K562 (cell line): ENCODE measurements at regions not wholly inside any gene's neighbourhood (a gene's known extent, or its start where the extent isn't known, plus 50 kb on each side); places are given as distances from the start of the nearest gene placed in this dataset.

ENCODE experiments used
- ATAC-seq: fragments of 200-7000 bp; cut with Tn5 transposase; 3 replicates; pipeline ENCODE4 v1.9.1; 2020; ENCODE audit warnings: moderate library complexity
- BruUV-seq: library from RNA; stranded (reverse); fragments of 400-500 nt; replicated peaks from 2 replicates; lab custom pipeline; 2021; lab: Mats Ljungman, UMichigan
- CTCF ChIA-PET: fragments of 300-600 bp; formaldehyde crosslinking; extraction: SDS; loops from one replicate; lab custom pipeline; 2021; ENCODE audit warnings: low intra/inter-chr PET ratio; lab: Yijun Ruan, JAX
- POLR2A ChIA-PET: fragments of 300-600, 350-650 bp; sonication (Branson Sonifier 250); formaldehyde crosslinking; extraction: SDS; loops from one replicate; lab custom pipeline; 2021; ENCODE audit warnings: antibody characterized with exemption, inconsistent platforms; lab: Yijun Ruan, JAX
- DNase-seq, 4 experiments: peaks; one replicate each; pipeline versions ENCODE4 v3.0.0 to v3.0.0-alpha.2; 2011 to 2018; ENCODE audit warnings: low spot score in 3 of 4, mixed read lengths in 3 of 4; ENCODE audit errors: extremely low read depth in 1 of 4
- FAIRE-seq: peaks from 2 replicates; lab custom pipeline; 2011; peaks lifted over from hg19 to GRCh38; lab: Jason Lieb, UNC
- H2AFZ ChIP-seq: 2 replicates; pipeline ENCODE4 v1.6.0; 2011; ENCODE audit warnings: low read depth, low read length, control low read depth, inconsistent platforms
- H3K27ac ChIP-seq: fragments of 200-600 bp; 3 replicates; pipeline ENCODE4 v1.8.0; 2011; ENCODE audit warnings: low read depth, mild to moderate bottlenecking, control low read depth, inconsistent platforms, low read length, moderate library complexity, mixed read lengths; ENCODE audit errors: extremely low read depth
- H3K27me3 ChIP-seq, 2 experiments: fragments of 300-600 bp in 1 of 2; 2 replicates in 1 of 2; 3 replicates in 1 of 2; pipeline versions ENCODE4 v1.6.0 to v1.8.0; 2011; ENCODE audit warnings: inconsistent platforms in 2 of 2, low read length in 2 of 2, mild to moderate bottlenecking in 1 of 2, mixed read lengths in 1 of 2, moderate library complexity in 1 of 2; ENCODE audit not compliant: control insufficient read depth in 2 of 2, insufficient read depth in 2 of 2
- H3K36me3 ChIP-seq: fragments of 300-600 bp; 3 replicates; pipeline ENCODE4 v1.8.0; 2011; ENCODE audit warnings: mild to moderate bottlenecking, low read length, inconsistent platforms; ENCODE audit not compliant: control insufficient read depth, insufficient read depth
- H3K4me1 ChIP-seq, 2 experiments: fragments of 200-600 bp in 1 of 2; replicated peaks in 1 of 2; 2 replicates in 1 of 2; 3 replicates in 1 of 2; pipeline versions ENCODE4 v1.5.1 to v1.8.0; 2011; ENCODE audit warnings: inconsistent platforms in 2 of 2, low read length in 2 of 2, mild to moderate bottlenecking in 1 of 2, mixed read lengths in 1 of 2, moderate library complexity in 1 of 2; ENCODE audit not compliant: control insufficient read depth in 2 of 2, insufficient read depth in 2 of 2
- H3K4me2 ChIP-seq: 2 replicates; pipeline ENCODE4 v1.6.1; 2011; ENCODE audit warnings: low read length, control low read depth, inconsistent platforms, mixed read lengths; ENCODE audit not compliant: insufficient read depth
- H3K4me3 ChIP-seq: fragments of 200-600 bp; sonication (generic), shearing (Covaris generic); 2 replicates; pipeline ENCODE4 v1.5.1; 2016; ENCODE audit warnings: control low read depth, inconsistent platforms
- H3K79me2 ChIP-seq: fragments of 200-600 bp; 3 replicates; pipeline ENCODE4 v1.8.0; 2011; ENCODE audit warnings: low read length, inconsistent platforms; ENCODE audit not compliant: control insufficient read depth, insufficient read depth
- H3K9ac ChIP-seq, 2 experiments: 2 replicates each; pipeline versions ENCODE4 v1.6.0 to v1.6.1; 2011; ENCODE audit warnings: low read depth in 2 of 2, low read length in 2 of 2, control low read depth in 1 of 2, inconsistent platforms in 1 of 2, mild to moderate bottlenecking in 1 of 2, mixed read lengths in 1 of 2; ENCODE audit not compliant: insufficient read depth in 1 of 2
- H3K9me1 ChIP-seq: one replicate; pipeline ENCODE4 v1.6.0; 2011; ENCODE audit warnings: inconsistent platforms, mild to moderate bottlenecking, low read length, moderate library complexity; ENCODE audit not compliant: control insufficient read depth, insufficient read depth
- H3K9me3 ChIP-seq: replicated peaks from 2 replicates; pipeline ENCODE4 v1.5.1; 2011; ENCODE audit warnings: low read depth, low read length, inconsistent platforms; ENCODE audit not compliant: control insufficient read depth, insufficient read depth
- H4K20me1 ChIP-seq: replicated peaks from 2 replicates; pipeline ENCODE4 v1.6.1; 2011; ENCODE audit warnings: low read length, inconsistent platforms, mixed read lengths; ENCODE audit not compliant: control insufficient read depth, insufficient read depth
- CBFA2T3 ChIP-seq: fragments of 450-650 bp; IDR thresholded peaks from 2 replicates; pipeline ENCODE4 v1.6.1; 2017
- CEBPG ChIP-seq, 3 experiments: fragments of 200-800 bp in 1 of 3; sonication (Bioruptor generic) in 1 of 3; sonication (generic) in 1 of 3; formaldehyde crosslinking in 1 of 3; IDR thresholded peaks in 2 of 3; conservative IDR thresholded peaks in 1 of 3; 2 replicates each; pipeline versions ENCODE4 v1.6.1 to v1.8.0; 2016 to 2022; ENCODE audit warnings: missing compliant biosample characterization in 2 of 3, missing genetic modification characterization in 2 of 3, mild to moderate bottlenecking in 1 of 3, missing genetic modification reagents in 1 of 3
- E2F1 ChIP-seq: sonication (generic); formaldehyde crosslinking; IDR thresholded peaks from 2 replicates; pipeline ENCODE4 v1.8.1; 2023; ENCODE audit warnings: mild to moderate bottlenecking, missing genetic modification reagents, moderate library complexity
- HOMEZ ChIP-seq: fragments of 250-450 bp; sonication (Bioruptor Pico); IDR thresholded peaks from 2 replicates; pipeline ENCODE4 v1.4.0; 2020; ENCODE audit warnings: mild to moderate bottlenecking, moderate library complexity
- ZBTB2 ChIP-seq: fragments of 450-650 bp; IDR thresholded peaks from 2 replicates; pipeline ENCODE4 v1.6.1; 2016; ENCODE audit warnings: antibody characterized with exemption
- ZNF699 ChIP-seq: fragments of 250-450 bp; sonication (Bioruptor Pico); IDR thresholded peaks from 2 replicates; pipeline ENCODE4 v1.8.0; 2021; ENCODE audit warnings: mild to moderate bottlenecking, moderate library complexity; ENCODE audit not compliant: insufficient replicate concordance
- WGBS: fragments of 100-300 bp; shearing (Covaris generic); methylation state at CpG from one replicate; pipeline ENCODE4 v1.1.6; 2016; ENCODE audit warnings: low coverage, mixed read lengths; ENCODE audit not compliant: insufficient coverage; ENCODE audit errors: missing lambda C conversion rate; 5-methylcytosine and 5-hydroxymethylcytosine counted together
- in situ Hi-C: fragments of 300-500 bp; cut with MboI; formaldehyde crosslinking; loops from 4 replicates; pipeline ENCODE4 v1.15.0; 2018; ENCODE audit warnings: inconsistent platforms, mixed read lengths
- intact Hi-C: fragments of 100-400 bp; cut with micrococcal nuclease; formaldehyde crosslinking; loops from 2 replicates; pipeline ENCODE4 v1.14.2; 2022
- TF ChIP-seq, protein P1 (sequence below): IDR thresholded peaks from 3 replicates; pipeline ENCODE4 v1.6.1; 2011; ENCODE audit warnings: borderline replicate concordance, mild to moderate bottlenecking, moderate library complexity; ENCODE audit not compliant: insufficient read length; ENCODE audit errors: extremely low read depth
- TF ChIP-seq, protein P2 (sequence below): fragments of 450-650 bp; formaldehyde crosslinking; IDR thresholded peaks from 2 replicates; pipeline ENCODE4 v1.4.0; 2020; ENCODE audit warnings: mild to moderate bottlenecking, moderate library complexity

DNA sequence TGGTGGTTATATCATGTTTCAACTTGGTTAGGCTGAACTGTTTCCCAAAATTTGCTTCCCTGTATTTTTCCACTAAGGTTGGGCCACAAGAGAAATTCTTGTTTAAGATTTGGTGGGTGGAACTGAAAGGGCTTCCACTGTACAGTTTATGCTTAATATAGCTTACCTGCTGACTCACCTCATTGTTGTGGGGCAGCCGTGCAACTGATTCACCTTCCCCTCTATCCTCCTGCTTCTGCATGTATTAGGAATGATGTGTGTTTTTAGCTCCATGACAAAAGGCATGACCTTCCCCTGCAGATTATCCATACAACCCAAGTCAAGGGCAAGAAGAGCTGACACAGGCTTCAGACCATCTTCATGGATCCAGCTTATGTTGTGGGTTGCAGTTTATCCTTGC is 98.4 kb upstream of the GULP1 start:
- TF ChIP-seq CEBPG (CRISPR knock-in tag; IDR thresholded peaks at IDR 0.05) (no peak), CEBPG (tag; conservative IDR thresholded peaks at IDR 0.05 in 1 of 2, IDR thresholded peaks at IDR 0.05 in 1 of 2) (no peak), ZNF699 (CRISPR knock-in tag) (no peak), ZBTB2 (no peak), E2F1 (CRISPR knock-in tag) (no peak), HOMEZ (CRISPR knock-in tag) (no peak), CBFA2T3 (no peak)
- TF ChIP-seq, protein P1, sequence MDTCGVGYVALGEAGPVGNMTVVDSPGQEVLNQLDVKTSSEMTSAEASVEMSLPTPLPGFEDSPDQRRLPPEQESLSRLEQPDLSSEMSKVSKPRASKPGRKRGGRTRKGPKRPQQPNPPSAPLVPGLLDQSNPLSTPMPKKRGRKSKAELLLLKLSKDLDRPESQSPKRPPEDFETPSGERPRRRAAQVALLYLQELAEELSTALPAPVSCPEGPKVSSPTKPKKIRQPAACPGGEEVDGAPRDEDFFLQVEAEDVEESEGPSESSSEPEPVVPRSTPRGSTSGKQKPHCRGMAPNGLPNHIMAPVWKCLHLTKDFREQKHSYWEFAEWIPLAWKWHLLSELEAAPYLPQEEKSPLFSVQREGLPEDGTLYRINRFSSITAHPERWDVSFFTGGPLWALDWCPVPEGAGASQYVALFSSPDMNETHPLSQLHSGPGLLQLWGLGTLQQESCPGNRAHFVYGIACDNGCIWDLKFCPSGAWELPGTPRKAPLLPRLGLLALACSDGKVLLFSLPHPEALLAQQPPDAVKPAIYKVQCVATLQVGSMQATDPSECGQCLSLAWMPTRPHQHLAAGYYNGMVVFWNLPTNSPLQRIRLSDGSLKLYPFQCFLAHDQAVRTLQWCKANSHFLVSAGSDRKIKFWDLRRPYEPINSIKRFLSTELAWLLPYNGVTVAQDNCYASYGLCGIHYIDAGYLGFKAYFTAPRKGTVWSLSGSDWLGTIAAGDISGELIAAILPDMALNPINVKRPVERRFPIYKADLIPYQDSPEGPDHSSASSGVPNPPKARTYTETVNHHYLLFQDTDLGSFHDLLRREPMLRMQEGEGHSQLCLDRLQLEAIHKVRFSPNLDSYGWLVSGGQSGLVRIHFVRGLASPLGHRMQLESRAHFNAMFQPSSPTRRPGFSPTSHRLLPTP: no peak
- TF ChIP-seq, protein P2, sequence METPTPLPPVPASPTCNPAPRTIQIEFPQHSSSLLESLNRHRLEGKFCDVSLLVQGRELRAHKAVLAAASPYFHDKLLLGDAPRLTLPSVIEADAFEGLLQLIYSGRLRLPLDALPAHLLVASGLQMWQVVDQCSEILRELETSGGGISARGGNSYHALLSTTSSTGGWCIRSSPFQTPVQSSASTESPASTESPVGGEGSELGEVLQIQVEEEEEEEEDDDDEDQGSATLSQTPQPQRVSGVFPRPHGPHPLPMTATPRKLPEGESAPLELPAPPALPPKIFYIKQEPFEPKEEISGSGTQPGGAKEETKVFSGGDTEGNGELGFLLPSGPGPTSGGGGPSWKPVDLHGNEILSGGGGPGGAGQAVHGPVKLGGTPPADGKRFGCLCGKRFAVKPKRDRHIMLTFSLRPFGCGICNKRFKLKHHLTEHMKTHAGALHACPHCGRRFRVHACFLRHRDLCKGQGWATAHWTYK (CRISPR knock-in tag): no peak
- Histone ChIP-seq H3K27me3 (no peaks in the 10 kb centered on the region), H3K9me1 (no peaks in the 10 kb centered on the region), H2AFZ (no peak overlapping the region), H3K36me3 (no peaks in the 10 kb centered on the region), H3K4me1 (no peaks in the 10 kb centered on the region), H4K20me1 (no peaks in the 10 kb centered on the region), H3K9ac (no peak overlapping the region), H3K4me3 (no peak overlapping the region), H3K4me2 (no peak overlapping the region), H3K27ac (no peak overlapping the region), H3K79me2 (no peaks in the 10 kb centered on the region), H3K9me3 (no peaks in the 10 kb centered on the region)
- no TSS peak for BruUV-seq
- in situ Hi-C loops (no loop called here), intact Hi-C loops (no loop called here)
- FAIRE-seq: no peak
- CTCF ChIA-PET: no interaction called here
- no peak for DNase-seq
- POLR2A ChIA-PET: no interaction called here
- ATAC-seq: no peak
- WGBS: 0% methylated on average over 1 of the region's 1 CpG
